AG04449 (cell line): ENCODE measurements at regions not wholly inside any gene's neighbourhood (a gene's known extent, or its start where the extent isn't known, plus 50 kb on each side); places are given as distances from the start of the nearest gene placed in this dataset.

ENCODE experiments used
- CTCF ChIA-PET: fragments of 350-600 bp; formaldehyde crosslinking; extraction: SDS; loops from one replicate; lab custom pipeline; 2021; ENCODE audit warnings: antibody characterized with exemption; lab: Yijun Ruan, JAX
- POLR2A ChIA-PET: fragments of 400-600, 350-600 bp; formaldehyde crosslinking; extraction: SDS; loops from one replicate; lab custom pipeline; 2020; ENCODE audit warnings: antibody characterized with exemption, inconsistent platforms; lab: Yijun Ruan, JAX
- DNase-seq: peaks from one replicate; pipeline ENCODE4 v3.0.0-alpha.2; 2010; ENCODE audit warnings: low read depth, low spot score
- H3K4me3 ChIP-seq: 2 replicates; pipeline ENCODE4 v1.5.1; 2011; ENCODE audit warnings: low read depth, mild to moderate bottlenecking, control low read depth, low read length
- TF ChIP-seq, protein P1 (sequence below): IDR thresholded peaks from one replicate; pipeline ENCODE4 v1.5.1; 2011; ENCODE audit warnings: mild to moderate bottlenecking, moderate library complexity, low read length, control low read depth, inconsistent platforms; ENCODE audit not compliant: insufficient read depth; ENCODE audit errors: missing control alignments

DNA sequence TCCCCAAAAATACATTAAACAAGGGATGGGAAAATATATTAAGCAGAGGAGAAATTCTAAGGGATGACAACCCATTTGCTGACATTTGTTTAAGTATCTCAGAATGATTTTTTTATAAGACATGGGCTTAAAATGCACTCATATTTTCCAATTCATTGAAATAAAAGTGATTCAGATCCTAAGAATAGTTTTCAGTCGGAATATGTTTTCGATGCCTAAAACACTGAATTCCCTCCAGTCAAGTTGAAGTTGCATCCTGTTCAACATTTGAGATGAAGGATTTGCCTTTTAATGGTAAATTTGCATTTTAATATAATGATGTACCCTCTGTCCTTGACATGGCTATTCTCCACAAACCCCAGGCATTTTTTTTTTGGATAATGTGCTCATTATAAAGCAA, 79.3 kb downstream of the PTCHD4 start:
- ChIA-PET POLR2A (no interaction called here), CTCF (no interaction called here)
- TF ChIP-seq, protein P1, sequence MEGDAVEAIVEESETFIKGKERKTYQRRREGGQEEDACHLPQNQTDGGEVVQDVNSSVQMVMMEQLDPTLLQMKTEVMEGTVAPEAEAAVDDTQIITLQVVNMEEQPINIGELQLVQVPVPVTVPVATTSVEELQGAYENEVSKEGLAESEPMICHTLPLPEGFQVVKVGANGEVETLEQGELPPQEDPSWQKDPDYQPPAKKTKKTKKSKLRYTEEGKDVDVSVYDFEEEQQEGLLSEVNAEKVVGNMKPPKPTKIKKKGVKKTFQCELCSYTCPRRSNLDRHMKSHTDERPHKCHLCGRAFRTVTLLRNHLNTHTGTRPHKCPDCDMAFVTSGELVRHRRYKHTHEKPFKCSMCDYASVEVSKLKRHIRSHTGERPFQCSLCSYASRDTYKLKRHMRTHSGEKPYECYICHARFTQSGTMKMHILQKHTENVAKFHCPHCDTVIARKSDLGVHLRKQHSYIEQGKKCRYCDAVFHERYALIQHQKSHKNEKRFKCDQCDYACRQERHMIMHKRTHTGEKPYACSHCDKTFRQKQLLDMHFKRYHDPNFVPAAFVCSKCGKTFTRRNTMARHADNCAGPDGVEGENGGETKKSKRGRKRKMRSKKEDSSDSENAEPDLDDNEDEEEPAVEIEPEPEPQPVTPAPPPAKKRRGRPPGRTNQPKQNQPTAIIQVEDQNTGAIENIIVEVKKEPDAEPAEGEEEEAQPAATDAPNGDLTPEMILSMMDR, result no peak

DNA sequence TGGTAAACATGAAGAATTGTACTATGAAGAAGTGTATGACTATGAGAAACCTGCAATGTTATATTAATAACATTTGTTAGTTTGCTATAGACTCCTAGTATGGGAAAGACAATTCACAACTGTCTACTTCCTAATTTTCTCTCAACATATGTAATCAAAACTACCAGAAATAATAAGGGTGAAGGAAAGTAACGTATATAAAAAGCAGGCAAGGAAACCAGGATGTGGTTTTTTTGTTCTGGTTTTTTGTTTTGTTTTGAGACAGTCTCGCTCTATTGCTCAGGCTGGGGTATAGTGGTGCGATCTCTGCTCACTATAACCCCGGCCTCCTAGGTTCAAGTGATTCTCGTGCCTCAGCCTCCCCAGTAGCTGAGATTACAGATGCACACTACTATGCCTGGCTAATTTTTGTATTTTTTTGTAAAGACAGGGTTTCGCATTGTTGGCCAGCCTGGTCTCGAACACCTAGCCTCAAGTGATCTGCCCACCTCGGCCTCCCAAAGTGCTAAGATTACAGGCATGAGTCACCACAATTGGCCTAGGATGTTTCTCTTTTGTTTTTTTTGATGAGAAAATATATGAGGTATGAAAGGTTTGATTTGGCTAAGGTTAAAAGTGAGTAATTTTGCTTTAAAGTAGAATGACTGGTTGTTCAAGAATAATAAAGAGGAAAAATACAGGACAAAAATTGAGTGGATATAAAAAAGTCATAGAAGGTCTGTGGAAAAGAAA, 83.1 kb downstream of the PTCHD4 start:
- ChIA-PET POLR2A (no interaction called here), CTCF (no interaction called here)
- DNase-seq, result no peak
- H3K4me3 ChIP-seq, result no peak overlapping the region
- TF ChIP-seq, protein P1, result no peak

More for the DNA sequence above, 79.3 kb downstream of the PTCHD4 start:
- no peak overlapping the region for H3K4me3 ChIP-seq
- DNase-seq, result no peak

DNA sequence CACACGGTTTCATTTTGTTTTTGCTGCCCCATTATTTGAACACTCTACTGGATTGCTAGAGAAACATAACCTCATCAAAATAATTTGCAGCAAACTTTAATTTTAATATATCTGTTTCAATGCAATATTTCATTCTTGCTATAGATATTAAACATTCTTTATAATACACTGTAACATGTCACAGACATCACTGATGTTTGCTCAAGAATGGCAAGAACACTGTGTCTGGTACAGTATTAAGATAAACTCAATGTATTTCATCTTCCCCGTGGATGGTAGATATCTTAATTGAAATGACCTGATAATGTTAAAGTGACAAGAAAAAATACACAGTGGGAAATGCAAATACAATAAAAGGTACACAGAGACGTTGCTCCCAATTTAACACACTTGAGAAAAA, 86.0 kb downstream of the PTCHD4 start:
- POLR2A ChIA-PET, result no interaction called here
- TF ChIP-seq, protein P1, result no peak
- no peak for DNase-seq
- CTCF ChIA-PET, result no interaction called here
- no peak overlapping the region for H3K4me3 ChIP-seq

DNA sequence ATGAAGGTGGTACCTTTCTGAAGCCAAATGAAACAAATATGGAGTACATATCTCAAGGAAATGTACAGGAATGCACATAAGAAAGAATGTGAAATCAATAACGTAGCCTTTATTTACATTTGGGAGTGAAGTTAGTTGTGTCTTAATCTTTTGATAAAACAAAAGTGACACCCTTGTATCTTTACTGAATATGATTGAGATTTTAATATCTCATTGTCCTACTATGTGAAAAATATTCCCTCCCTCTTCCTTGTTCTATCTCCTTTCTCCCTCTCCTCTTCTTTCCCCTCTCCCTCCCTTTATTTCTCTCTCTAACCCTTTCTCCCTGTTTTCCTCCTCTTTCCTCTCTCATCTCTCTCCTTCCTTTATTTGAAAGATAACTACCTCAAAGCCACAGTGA, 89.1 kb downstream of the PTCHD4 start:
- CTCF ChIA-PET, result no interaction called here
- TF ChIP-seq, protein P1, result no peak
- DNase-seq, result no peak
- H3K4me3 ChIP-seq, result no peak overlapping the region
- POLR2A ChIA-PET, result no interaction called here

DNA sequence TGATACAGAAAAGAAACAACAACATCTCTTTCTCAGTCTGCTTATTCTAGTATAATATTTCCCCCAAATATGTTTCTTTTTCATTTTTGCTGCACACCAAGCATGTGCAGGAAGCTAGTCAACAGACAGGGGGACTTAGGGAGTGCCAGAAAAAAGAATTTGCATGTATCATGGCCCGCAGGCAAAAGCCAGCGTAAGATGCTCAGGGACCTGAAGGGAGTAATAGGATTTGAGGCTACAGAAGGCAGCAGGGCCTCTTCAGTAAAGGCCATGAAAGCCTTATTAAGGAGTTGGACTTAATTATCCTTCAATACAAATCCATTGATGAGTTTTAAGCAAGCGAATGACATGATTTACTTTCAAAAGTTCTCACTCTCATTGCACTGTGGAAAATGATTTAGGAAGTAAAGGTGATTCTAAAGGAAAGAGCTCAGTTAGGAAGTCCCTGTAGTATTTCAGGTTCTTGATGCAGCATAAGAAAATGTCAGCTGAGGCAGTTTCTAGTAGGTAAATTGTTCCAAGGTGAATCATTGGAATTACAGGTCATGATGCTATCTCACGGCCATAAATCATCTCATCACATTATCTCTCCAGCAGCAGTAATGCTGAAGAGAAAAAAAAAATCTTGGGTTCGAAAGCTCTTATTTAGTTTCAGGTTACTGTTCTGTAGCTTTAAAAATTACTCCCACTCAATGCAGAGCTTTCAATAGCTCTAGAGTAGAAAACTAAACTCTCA, 94.8 kb downstream of the PTCHD4 start:
- no peak for DNase-seq
- POLR2A ChIA-PET, result no interaction called here
- no peak overlapping the region for H3K4me3 ChIP-seq
- TF ChIP-seq, protein P1, result no peak
- CTCF ChIA-PET, result no interaction called here

DNA sequence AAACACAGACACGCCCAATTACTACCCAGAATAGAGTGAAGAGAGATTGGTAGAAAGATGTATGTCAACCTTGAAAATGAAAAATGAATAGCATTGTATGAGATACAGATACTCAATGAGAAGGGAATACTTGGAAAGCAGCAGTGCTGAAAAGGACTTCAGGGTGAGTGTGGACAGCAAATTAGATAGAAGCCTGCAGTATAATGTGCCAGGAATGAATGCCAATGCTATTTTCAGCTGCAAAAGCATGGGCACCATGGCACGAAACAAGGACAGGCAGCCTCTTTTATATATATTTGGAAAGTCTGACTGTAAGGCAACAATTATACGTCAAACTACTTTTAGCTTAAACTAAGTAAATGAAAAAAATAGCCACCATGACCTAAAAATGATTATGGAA, 118.2 kb downstream of the PTCHD4 start:
- no peak overlapping the region for H3K4me3 ChIP-seq
- no peak for DNase-seq
- CTCF ChIA-PET, result no interaction called here
- TF ChIP-seq, protein P1, result no peak
- POLR2A ChIA-PET, result no interaction called here
